HCT116 (cell line): ENCODE measurements at regions not wholly inside any gene's neighbourhood (a gene's known extent, or its start where the extent isn't known, plus 50 kb on each side); places are given as distances from the start of the nearest gene placed in this dataset.

Experiments used
- CTCF ChIP-seq, 3 experiments: fragments of 200-600 bp in 1 of 3; sonication (generic) in 1 of 3; IDR thresholded peaks in 2 of 3; conservative IDR thresholded peaks in 1 of 3; 2 replicates each; pipeline ENCODE4 v1.5.1; 2012 to 2017; ENCODE audit warnings: low read depth in 2 of 3, low read length in 2 of 3, antibody characterized with exemption in 1 of 3, borderline replicate concordance in 1 of 3, control low read depth in 1 of 3, mild to moderate bottlenecking in 1 of 3, mixed read lengths in 1 of 3, mixed run types in 1 of 3, moderate library complexity in 1 of 3; ENCODE audit not compliant: insufficient read depth in 1 of 3
- EZH2phosphoT487 ChIP-seq: fragments of 200-600 bp; IDR thresholded peaks from 2 replicates; pipeline ENCODE4 v1.6.1; 2018; ENCODE audit warnings: antibody characterized with exemption, borderline replicate concordance
- MAX ChIP-seq: IDR thresholded peaks from 2 replicates; pipeline ENCODE4 v1.6.1; 2012
- POLR2A ChIP-seq: IDR thresholded peaks from 2 replicates; pipeline ENCODE4 v1.7.0; 2011; ENCODE audit warnings: borderline replicate concordance; ENCODE audit not compliant: insufficient read depth, insufficient read length; ENCODE audit errors: extremely low read depth
- POLR2AphosphoS5 ChIP-seq: IDR thresholded peaks from 2 replicates; pipeline ENCODE4 v1.6.1; 2011; ENCODE audit warnings: mild to moderate bottlenecking, low read depth, low read length, moderate library complexity
- RAD21 ChIP-seq: IDR thresholded peaks from 2 replicates; pipeline ENCODE4 v1.6.1; 2012; ENCODE audit warnings: low read depth, mild to moderate bottlenecking
- ZFX ChIP-seq: fragments of 450-650 bp; IDR thresholded peaks from 2 replicates; pipeline ENCODE4 v1.6.1; 2017
- ZNF274 ChIP-seq: fragments of 200-500 bp; sonication (Bioruptor generic); IDR thresholded peaks from 2 replicates; pipeline ENCODE4 v1.6.1; 2014; ENCODE audit warnings: mild to moderate bottlenecking, low read depth, low read length, inconsistent platforms
- TF ChIP-seq, protein P1 (sequence below): IDR thresholded peaks from 2 replicates; pipeline ENCODE4 v1.6.1; 2012; ENCODE audit warnings: low read depth

GRCh38 chr4:111780965-111781364 lies 364.3 kb upstream of the FAM241A start:
- no peak for TF ChIP-seq CTCF (IDR thresholded peaks at IDR 0.05 in 2 of 3, conservative IDR thresholded peaks at IDR 0.05 in 1 of 3; ENCODE audit: borderline replicate concordance in 1 of 3, insufficient read depth in 1 of 3, low read depth in 2 of 3, low read length in 2 of 3)
- no peak for TF ChIP-seq EZH2phosphoT487
- no peak for TF ChIP-seq POLR2A
- TF ChIP-seq ZFX = no peak
- TF ChIP-seq MAX = no peak
- TF ChIP-seq POLR2AphosphoS5 = no peak
- no peak for TF ChIP-seq RAD21
- TF ChIP-seq ZNF274 = no peak
- TF ChIP-seq, protein P1, sequence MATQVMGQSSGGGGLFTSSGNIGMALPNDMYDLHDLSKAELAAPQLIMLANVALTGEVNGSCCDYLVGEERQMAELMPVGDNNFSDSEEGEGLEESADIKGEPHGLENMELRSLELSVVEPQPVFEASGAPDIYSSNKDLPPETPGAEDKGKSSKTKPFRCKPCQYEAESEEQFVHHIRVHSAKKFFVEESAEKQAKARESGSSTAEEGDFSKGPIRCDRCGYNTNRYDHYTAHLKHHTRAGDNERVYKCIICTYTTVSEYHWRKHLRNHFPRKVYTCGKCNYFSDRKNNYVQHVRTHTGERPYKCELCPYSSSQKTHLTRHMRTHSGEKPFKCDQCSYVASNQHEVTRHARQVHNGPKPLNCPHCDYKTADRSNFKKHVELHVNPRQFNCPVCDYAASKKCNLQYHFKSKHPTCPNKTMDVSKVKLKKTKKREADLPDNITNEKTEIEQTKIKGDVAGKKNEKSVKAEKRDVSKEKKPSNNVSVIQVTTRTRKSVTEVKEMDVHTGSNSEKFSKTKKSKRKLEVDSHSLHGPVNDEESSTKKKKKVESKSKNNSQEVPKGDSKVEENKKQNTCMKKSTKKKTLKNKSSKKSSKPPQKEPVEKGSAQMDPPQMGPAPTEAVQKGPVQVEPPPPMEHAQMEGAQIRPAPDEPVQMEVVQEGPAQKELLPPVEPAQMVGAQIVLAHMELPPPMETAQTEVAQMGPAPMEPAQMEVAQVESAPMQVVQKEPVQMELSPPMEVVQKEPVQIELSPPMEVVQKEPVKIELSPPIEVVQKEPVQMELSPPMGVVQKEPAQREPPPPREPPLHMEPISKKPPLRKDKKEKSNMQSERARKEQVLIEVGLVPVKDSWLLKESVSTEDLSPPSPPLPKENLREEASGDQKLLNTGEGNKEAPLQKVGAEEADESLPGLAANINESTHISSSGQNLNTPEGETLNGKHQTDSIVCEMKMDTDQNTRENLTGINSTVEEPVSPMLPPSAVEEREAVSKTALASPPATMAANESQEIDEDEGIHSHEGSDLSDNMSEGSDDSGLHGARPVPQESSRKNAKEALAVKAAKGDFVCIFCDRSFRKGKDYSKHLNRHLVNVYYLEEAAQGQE = no peak
